GM12878 (cell line): ENCODE measurements at regions not wholly inside any gene's neighbourhood (a gene's known extent, or its start where the extent isn't known, plus 50 kb on each side); places are given as distances from the start of the nearest gene placed in this dataset.

Source experiments
- ATAC-seq: fragments of 200-7000 bp; cut with Tn5 transposase; 3 replicates; pipeline ENCODE4 v1.9.1; 2020; ENCODE audit warnings: mild to moderate bottlenecking, moderate library complexity
- BruUV-seq: library from RNA; stranded (reverse); fragments of 400-500 nt; replicated peaks from 2 replicates; lab custom pipeline; 2021; lab: Mats Ljungman, UMichigan
- CTCF ChIA-PET: fragments of 300-600 bp; sonication (Branson Sonifier 250); formaldehyde crosslinking; extraction: SDS; loops from one replicate; lab custom pipeline; 2021; ENCODE audit warnings: inconsistent platforms; lab: Yijun Ruan, JAX
- POLR2A ChIA-PET: fragments of 350-600 bp; formaldehyde crosslinking; extraction: SDS; loops from one replicate; lab custom pipeline; 2021; ENCODE audit warnings: inconsistent platforms; lab: Charles Lee
- RAD21 ChIA-PET: fragments of 300-600 bp; sonication (Branson Sonifier 250); formaldehyde crosslinking; loops from one replicate; lab custom pipeline; 2023; ENCODE audit warnings: antibody characterized with exemption; ENCODE audit not compliant: unreplicated experiment; lab: Charles Lee
- SMC1A ChIA-PET: fragments of 300-600 bp; sonication (Branson Sonifier 250); formaldehyde crosslinking; loops from one replicate; lab custom pipeline; 2023; ENCODE audit not compliant: unreplicated experiment, uncharacterized antibody; lab: Charles Lee
- DNase-seq: peaks from one replicate; pipeline ENCODE4 v3.0.0-alpha.2; 2011; ENCODE audit warnings: low read depth, low spot score
- FAIRE-seq: peaks from 3 replicates; lab custom pipeline; 2011; peaks lifted over from hg19 to GRCh38; lab: Jason Lieb, UNC
- H2AFZ ChIP-seq: 2 replicates; pipeline ENCODE4 v1.6.0; 2011; ENCODE audit warnings: low read depth, low read length, control low read depth; ENCODE audit not compliant: control insufficient read depth
- H3K27ac ChIP-seq: 2 replicates; pipeline ENCODE4 v1.5.1; 2011; ENCODE audit warnings: control low read depth; ENCODE audit not compliant: control insufficient read depth, insufficient read depth
- H3K27me3 ChIP-seq, 2 experiments: replicated peaks in 1 of 2; 2 replicates each; pipeline versions ENCODE4 v1.6.0 to v1.6.1; 2011; ENCODE audit warnings: low read length in 1 of 2; ENCODE audit not compliant: control insufficient read depth in 2 of 2, insufficient read depth in 2 of 2
- H3K36me3 ChIP-seq, 2 experiments: 2 replicates each; pipeline ENCODE4 v1.5.1; 2011; ENCODE audit warnings: low read length in 1 of 2; ENCODE audit not compliant: control insufficient read depth in 2 of 2, insufficient read depth in 2 of 2
- H3K4me1 ChIP-seq: 2 replicates; pipeline ENCODE4 v1.6.1; 2011; ENCODE audit warnings: mild to moderate bottlenecking, low read length, moderate library complexity, mixed read lengths; ENCODE audit not compliant: control insufficient read depth, insufficient read depth
- H3K4me2 ChIP-seq: 2 replicates; pipeline ENCODE4 v1.6.0; 2011; ENCODE audit warnings: control low read depth; ENCODE audit not compliant: control insufficient read depth, insufficient read depth
- H3K4me3 ChIP-seq: fragments of 200-600 bp; sonication (generic); 2 replicates; pipeline ENCODE4 v1.5.1; 2016
- H3K79me2 ChIP-seq: 2 replicates; pipeline ENCODE4 v1.6.0; 2011; ENCODE audit warnings: low read length; ENCODE audit not compliant: control insufficient read depth, insufficient read depth
- H3K9ac ChIP-seq: 2 replicates; pipeline ENCODE4 v1.8.0; 2011; ENCODE audit warnings: low read length, control low read depth, mixed read lengths; ENCODE audit not compliant: control insufficient read depth, insufficient read depth
- H3K9me3 ChIP-seq: replicated peaks from 3 replicates; pipeline ENCODE4 v1.5.1; 2011; ENCODE audit warnings: mild to moderate bottlenecking, low read length; ENCODE audit not compliant: control insufficient read depth, insufficient read depth
- H4K20me1 ChIP-seq: 2 replicates; pipeline ENCODE4 v1.6.0; 2011; ENCODE audit not compliant: control insufficient read depth, insufficient read depth
- CBX5 ChIP-seq: sonication (generic); IDR thresholded peaks from 2 replicates; pipeline ENCODE4 v1.6.1; 2016; ENCODE audit warnings: low read depth, moderate library complexity, mild to moderate bottlenecking, inconsistent platforms
- FOS ChIP-seq: IDR thresholded peaks from 3 replicates; pipeline ENCODE4 v1.6.1; 2011; ENCODE audit warnings: borderline replicate concordance; ENCODE audit not compliant: insufficient read length; ENCODE audit errors: extremely low read depth
- IKZF1 ChIP-seq: fragments of 450-650 bp; conservative IDR thresholded peaks from 2 replicates; pipeline ENCODE4 v1.6.1; 2017; ENCODE audit warnings: antibody characterized with exemption, mild to moderate bottlenecking
- JUND ChIP-seq: IDR thresholded peaks from 2 replicates; pipeline ENCODE4 v1.6.1; 2012; ENCODE audit warnings: low read depth, mild to moderate bottlenecking, low read length, improper control_type of control experiment, moderate library complexity
- PAX5 ChIP-seq: IDR thresholded peaks from 2 replicates; pipeline ENCODE4 v1.6.1; 2011; ENCODE audit warnings: low read depth, low read length, borderline replicate concordance
- RAD51 ChIP-seq: fragments of 450-650 bp; IDR thresholded peaks from 2 replicates; pipeline ENCODE4 v1.6.1; 2016; ENCODE audit warnings: moderate library complexity, mild to moderate bottlenecking, inconsistent platforms
- SMC3 ChIP-seq: IDR thresholded peaks from 2 replicates; pipeline ENCODE4 v1.6.1; 2011; ENCODE audit warnings: low read length, improper control_type of control experiment, borderline replicate concordance
- WGBS: methylation state at CpG from one replicate; pipeline ENCODE4 v1.1.6; 2016; ENCODE audit warnings: low lambda C conversion rate; ENCODE audit not compliant: insufficient replicate concordance, insufficient coverage; ENCODE audit errors: missing lambda C conversion rate; 5-methylcytosine and 5-hydroxymethylcytosine counted together
- in situ Hi-C: fragments of 300-500 bp; cut with MboI; formaldehyde crosslinking; loops from 9 replicates; pipeline ENCODE4 v1.14.3; 2018; ENCODE audit warnings: mixed read lengths
- intact Hi-C: fragments of 100-400 bp; cut with micrococcal nuclease; formaldehyde crosslinking; loops from one replicate; pipeline ENCODE4 v1.14.2; 2022; ENCODE audit not compliant: unreplicated experiment
- TF ChIP-seq, protein P1 (sequence below): IDR thresholded peaks from 2 replicates; pipeline ENCODE4 v1.6.1; 2012; ENCODE audit warnings: low read depth, low read length, improper control_type of control experiment
- TF ChIP-seq, protein P2 (sequence below): fragments of 450-650 bp; formaldehyde crosslinking; IDR thresholded peaks from 2 replicates; pipeline ENCODE4 v1.4.0; 2020; ENCODE audit warnings: mild to moderate bottlenecking, moderate library complexity
- TF ChIP-seq, protein P3 (sequence below): fragments of 450-650 bp; IDR thresholded peaks from 2 replicates; pipeline ENCODE4 v1.6.1; 2018; ENCODE audit warnings: borderline replicate concordance, mild to moderate bottlenecking; ENCODE audit not compliant: partially characterized antibody

DNA sequence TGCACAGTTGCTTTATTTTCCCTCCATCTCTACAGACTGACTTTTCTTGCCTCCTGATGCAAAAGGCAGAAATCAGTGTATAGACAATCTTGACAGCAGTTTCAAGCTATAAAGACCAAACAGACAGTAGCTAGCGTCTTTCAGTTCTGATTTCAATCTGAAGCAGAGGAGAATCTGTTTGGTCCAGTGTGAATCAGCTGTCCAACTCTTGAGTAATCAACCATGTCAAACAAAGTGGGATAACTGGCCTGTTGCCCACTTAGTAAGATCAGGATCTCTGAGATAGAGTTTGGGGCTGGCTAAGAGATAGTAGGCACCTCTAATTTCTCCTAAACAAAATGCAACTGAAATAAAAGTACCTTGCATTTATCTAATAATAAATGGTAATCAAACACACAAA, 797.4 kb upstream of the FBXO33 start:
- ChIA-PET SMC1A (no interaction called here), CTCF (no interaction called here), POLR2A (no interaction called here), RAD21 (no interaction called here)
- H3K4me2 ChIP-seq, result no peak overlapping the region
- H3K4me1 ChIP-seq, result no peaks in the 10 kb centered on the region
- no peaks in the 10 kb centered on the region for H3K36me3 ChIP-seq
- no peak overlapping the region for H3K27ac ChIP-seq
- no peaks in the 10 kb centered on the region for H4K20me1 ChIP-seq
- no peak overlapping the region for H2AFZ ChIP-seq
- in situ Hi-C loops (no loop called here), intact Hi-C loops (no loop called here)
- DNase-seq, result no peak
- no peak overlapping the region for H3K4me3 ChIP-seq
- no peak for FAIRE-seq
- ATAC-seq, result no peak
- no peaks in the 10 kb centered on the region for H3K27me3 ChIP-seq
- WGBS, result 0% methylated on average over 1 of the region's 1 CpG
- no TSS peak for BruUV-seq
- no peak overlapping the region for H3K9ac ChIP-seq
- no peak for TF ChIP-seq CBX5
- no peak for TF ChIP-seq IKZF1
- no peaks in the 10 kb centered on the region for H3K9me3 ChIP-seq
- H3K79me2 ChIP-seq, result no peaks in the 10 kb centered on the region

DNA sequence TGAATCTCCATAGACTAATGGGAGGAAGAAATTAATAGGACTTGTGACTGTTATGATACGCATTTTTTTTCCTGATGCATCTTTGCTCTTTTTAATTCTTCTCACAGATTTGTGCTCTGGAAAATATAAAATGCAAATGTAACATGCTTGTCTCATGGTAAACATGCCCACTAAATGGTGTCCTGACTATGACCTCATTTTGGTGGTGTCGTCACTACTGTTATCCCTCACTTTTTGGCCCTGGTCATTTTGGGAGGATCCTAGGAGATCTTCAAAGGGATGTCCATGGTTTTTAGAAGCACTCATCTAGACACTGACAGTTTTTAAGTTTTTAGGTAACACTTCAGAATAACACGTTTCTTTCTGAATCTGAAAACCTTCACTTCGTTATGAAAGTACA, 790.8 kb upstream of the FBXO33 start:
- SMC1A ChIA-PET, result interaction anchor here (1.8 kb wide), 1 partner anchor 257 kb away, joined by 4 read pairs; no protein-coding TSS in a partner anchor
- RAD21 ChIA-PET, result no interaction called here
- H4K20me1 ChIP-seq, result no peaks in the 10 kb centered on the region
- BruUV-seq, result no TSS peak
- ATAC-seq (no peak), FAIRE-seq (no peak), DNase-seq (no peak)
- no peak overlapping the region for H3K4me2 ChIP-seq
- H3K4me1 ChIP-seq, result no peaks in the 10 kb centered on the region
- H3K9ac ChIP-seq, result no peak overlapping the region
- intact Hi-C loops (no loop called here), in situ Hi-C loops (no loop called here)
- POLR2A ChIA-PET, result no interaction called here
- WGBS, result 12% methylated on average over 4 of the region's 4 CpGs
- H3K9me3 ChIP-seq, result no peaks in the 10 kb centered on the region
- H3K79me2 ChIP-seq, result no peaks in the 10 kb centered on the region
- H3K36me3 ChIP-seq, result no peaks in the 10 kb centered on the region
- CTCF ChIA-PET, result no interaction called here
- H3K4me3 ChIP-seq, result no peak overlapping the region
- no peak overlapping the region for H2AFZ ChIP-seq
- H3K27ac ChIP-seq, result no peak overlapping the region
- no peaks in the 10 kb centered on the region for H3K27me3 ChIP-seq
- TF ChIP-seq PAX5 (no peak), RAD51 (no peak), FOS (no peak), JUND (no peak), SMC3 (no peak)
- TF ChIP-seq, protein P1, sequence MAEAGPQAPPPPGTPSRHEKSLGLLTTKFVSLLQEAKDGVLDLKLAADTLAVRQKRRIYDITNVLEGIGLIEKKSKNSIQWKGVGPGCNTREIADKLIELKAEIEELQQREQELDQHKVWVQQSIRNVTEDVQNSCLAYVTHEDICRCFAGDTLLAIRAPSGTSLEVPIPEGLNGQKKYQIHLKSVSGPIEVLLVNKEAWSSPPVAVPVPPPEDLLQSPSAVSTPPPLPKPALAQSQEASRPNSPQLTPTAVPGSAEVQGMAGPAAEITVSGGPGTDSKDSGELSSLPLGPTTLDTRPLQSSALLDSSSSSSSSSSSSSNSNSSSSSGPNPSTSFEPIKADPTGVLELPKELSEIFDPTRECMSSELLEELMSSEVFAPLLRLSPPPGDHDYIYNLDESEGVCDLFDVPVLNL, result no peak
- TF ChIP-seq, protein P2, sequence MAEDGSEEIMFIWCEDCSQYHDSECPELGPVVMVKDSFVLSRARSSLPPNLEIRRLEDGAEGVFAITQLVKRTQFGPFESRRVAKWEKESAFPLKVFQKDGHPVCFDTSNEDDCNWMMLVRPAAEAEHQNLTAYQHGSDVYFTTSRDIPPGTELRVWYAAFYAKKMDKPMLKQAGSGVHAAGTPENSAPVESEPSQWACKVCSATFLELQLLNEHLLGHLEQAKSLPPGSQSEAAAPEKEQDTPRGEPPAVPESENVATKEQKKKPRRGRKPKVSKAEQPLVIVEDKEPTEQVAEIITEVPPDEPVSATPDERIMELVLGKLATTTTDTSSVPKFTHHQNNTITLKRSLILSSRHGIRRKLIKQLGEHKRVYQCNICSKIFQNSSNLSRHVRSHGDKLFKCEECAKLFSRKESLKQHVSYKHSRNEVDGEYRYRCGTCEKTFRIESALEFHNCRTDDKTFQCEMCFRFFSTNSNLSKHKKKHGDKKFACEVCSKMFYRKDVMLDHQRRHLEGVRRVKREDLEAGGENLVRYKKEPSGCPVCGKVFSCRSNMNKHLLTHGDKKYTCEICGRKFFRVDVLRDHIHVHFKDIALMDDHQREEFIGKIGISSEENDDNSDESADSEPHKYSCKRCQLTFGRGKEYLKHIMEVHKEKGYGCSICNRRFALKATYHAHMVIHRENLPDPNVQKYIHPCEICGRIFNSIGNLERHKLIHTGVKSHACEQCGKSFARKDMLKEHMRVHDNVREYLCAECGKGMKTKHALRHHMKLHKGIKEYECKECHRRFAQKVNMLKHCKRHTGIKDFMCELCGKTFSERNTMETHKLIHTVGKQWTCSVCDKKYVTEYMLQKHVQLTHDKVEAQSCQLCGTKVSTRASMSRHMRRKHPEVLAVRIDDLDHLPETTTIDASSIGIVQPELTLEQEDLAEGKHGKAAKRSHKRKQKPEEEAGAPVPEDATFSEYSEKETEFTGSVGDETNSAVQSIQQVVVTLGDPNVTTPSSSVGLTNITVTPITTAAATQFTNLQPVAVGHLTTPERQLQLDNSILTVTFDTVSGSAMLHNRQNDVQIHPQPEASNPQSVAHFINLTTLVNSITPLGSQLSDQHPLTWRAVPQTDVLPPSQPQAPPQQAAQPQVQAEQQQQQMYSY, result no peak
- TF ChIP-seq, protein P3, sequence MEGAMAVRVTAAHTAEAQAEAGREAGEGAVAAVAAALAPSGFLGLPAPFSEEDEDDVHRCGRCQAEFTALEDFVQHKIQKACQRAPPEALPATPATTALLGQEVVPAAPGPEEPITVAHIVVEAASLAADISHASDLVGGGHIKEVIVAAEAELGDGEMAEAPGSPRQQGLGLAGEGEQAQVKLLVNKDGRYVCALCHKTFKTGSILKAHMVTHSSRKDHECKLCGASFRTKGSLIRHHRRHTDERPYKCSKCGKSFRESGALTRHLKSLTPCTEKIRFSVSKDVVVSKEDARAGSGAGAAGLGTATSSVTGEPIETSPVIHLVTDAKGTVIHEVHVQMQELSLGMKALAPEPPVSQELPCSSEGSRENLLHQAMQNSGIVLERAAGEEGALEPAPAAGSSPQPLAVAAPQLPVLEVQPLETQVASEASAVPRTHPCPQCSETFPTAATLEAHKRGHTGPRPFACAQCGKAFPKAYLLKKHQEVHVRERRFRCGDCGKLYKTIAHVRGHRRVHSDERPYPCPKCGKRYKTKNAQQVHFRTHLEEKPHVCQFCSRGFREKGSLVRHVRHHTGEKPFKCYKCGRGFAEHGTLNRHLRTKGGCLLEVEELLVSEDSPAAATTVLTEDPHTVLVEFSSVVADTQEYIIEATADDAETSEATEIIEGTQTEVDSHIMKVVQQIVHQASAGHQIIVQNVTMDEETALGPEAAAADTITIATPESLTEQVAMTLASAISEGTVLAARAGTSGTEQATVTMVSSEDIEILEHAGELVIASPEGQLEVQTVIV, result no peak
